GM12865 (cell line): ENCODE measurements at regions not wholly inside any gene's neighbourhood (a gene's known extent, or its start where the extent isn't known, plus 50 kb on each side); places are given as distances from the start of the nearest gene placed in this dataset.
A peak's percentile ranks its signal among the peaks of the same experiment; 100 is the strongest.

Source experiments
- DNase-seq: peaks from one replicate; pipeline ENCODE4 v3.0.0; 2010; ENCODE audit warnings: low read depth
- H3K4me3 ChIP-seq: 2 replicates; pipeline ENCODE4 v1.5.1; 2011; ENCODE audit warnings: mild to moderate bottlenecking, low read depth, low read length, control low read depth
- TF ChIP-seq, protein P1 (sequence below): IDR thresholded peaks from 2 replicates; pipeline ENCODE4 v1.5.1; 2011; ENCODE audit warnings: low read length, control low read depth, low read depth, inconsistent platforms; ENCODE audit not compliant: insufficient read depth; ENCODE audit errors: missing control alignments

DNA sequence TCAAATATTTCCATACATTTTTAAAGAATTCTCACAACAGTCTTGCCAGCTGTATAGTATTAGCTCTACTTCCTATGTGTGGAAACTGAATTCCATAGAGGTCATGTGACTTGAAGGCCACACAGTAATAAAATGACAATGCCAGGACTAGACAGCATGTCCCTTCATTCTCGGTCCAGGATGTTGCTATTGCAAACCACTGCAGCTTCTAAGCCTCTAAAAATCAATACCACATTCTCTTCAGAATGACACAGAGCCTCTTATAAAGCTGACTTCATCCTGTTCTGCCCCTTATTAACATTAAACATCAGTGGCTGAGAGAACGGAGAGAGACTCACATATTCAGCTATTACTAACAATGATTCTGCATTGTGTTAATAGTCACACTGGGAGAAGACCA, 240.3 kb upstream of the PEX5L start:
- H3K4me3 ChIP-seq = no peak overlapping the region
- no peak for DNase-seq
- TF ChIP-seq, protein P1, sequence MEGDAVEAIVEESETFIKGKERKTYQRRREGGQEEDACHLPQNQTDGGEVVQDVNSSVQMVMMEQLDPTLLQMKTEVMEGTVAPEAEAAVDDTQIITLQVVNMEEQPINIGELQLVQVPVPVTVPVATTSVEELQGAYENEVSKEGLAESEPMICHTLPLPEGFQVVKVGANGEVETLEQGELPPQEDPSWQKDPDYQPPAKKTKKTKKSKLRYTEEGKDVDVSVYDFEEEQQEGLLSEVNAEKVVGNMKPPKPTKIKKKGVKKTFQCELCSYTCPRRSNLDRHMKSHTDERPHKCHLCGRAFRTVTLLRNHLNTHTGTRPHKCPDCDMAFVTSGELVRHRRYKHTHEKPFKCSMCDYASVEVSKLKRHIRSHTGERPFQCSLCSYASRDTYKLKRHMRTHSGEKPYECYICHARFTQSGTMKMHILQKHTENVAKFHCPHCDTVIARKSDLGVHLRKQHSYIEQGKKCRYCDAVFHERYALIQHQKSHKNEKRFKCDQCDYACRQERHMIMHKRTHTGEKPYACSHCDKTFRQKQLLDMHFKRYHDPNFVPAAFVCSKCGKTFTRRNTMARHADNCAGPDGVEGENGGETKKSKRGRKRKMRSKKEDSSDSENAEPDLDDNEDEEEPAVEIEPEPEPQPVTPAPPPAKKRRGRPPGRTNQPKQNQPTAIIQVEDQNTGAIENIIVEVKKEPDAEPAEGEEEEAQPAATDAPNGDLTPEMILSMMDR = no peak

DNA sequence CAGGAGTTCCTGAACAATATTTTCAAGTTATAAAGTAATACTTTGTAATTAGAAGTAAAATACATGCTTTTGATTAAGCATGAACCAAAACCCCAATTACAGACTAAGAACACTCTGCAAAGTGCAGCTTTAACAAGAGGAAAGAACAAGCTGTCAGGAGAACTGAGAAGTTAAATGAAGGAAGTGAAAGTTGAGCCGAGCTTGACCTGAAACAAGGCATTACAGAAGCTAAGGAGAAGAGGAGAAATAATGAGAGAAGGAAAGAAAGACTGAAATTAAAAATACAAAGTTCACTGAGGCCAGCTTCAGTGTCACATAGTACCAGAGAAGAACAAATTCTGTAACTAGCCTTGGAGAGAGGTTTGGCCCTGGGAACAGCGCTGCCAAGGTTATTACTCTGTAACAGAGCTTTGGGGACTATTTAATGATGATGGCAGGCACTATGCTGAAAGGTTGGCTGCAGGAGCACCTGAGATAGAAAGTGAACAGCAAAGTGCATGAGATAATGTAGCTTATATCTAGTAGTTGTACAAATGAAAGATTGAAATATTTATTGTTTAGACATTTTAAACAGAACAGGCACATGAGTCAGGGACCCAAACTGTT, 241.9 kb upstream of the PEX5L start:
- TF ChIP-seq, protein P1 = no peak
- H3K4me3 ChIP-seq = no peak overlapping the region
- peak; percentile 63 for DNase-seq

DNA sequence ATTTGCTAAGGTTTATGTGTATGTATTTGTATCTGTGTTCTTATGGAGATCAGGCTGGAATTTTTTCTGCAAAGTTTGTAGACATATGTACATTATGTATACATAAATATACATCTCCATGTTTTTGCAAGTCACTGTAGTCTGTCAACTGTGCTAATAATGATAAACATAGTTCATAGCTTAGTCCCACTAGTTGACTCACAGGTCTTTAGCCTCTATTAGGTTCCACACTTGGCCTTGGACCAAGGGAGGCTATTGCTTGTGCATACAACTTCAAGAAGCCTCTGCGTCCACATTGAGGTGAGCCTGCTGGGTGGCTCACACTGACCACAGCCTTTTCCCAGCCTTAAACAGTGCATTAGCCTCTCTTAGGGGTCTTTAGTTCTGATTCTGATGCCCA, 243.8 kb upstream of the PEX5L start:
- DNase-seq = no peak
- TF ChIP-seq, protein P1 = no peak
- H3K4me3 ChIP-seq = no peak overlapping the region

DNA sequence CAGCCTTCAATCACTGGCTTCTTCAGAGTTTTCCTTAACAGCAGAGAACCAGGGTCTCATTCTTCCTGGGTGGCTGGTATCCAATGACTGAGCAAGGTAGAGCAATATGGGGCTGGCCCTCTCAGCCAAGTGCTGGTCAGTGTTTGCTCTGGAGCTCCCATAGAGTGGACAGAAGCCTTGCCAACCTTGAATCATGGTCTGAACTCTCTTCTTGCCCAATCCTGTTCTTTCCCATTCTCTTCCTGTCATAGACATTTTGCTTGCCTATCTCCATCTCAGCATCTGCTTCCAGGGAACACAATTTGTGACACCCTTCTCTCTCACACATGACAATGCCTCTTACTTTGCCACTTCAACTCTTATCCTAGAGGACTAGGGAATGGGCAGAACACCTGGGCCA, 245.6 kb upstream of the PEX5L start:
- DNase-seq = no peak
- TF ChIP-seq, protein P1 = no peak
- no peak overlapping the region for H3K4me3 ChIP-seq

DNA sequence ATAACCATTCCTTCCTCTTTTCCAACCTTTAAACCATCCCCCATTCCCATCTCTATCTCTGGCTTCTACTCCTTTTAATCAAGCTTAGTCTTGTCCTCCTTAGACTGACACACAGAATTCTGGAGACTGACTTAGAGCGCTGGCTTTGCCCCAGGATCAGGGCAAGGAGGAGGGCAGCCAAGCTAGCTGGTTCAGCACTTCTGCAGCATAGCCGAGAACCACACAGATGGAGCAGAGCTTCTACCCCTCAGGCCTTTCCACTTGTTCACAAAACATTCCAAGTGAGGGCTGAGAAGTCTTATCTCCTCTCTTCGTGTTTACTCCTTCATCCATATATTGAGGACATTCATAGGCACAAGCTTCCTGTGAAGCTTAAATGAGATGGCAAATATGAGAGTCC, 246.5 kb upstream of the PEX5L start:
- no peak overlapping the region for H3K4me3 ChIP-seq
- TF ChIP-seq, protein P1 = no peak
- DNase-seq = no peak

DNA sequence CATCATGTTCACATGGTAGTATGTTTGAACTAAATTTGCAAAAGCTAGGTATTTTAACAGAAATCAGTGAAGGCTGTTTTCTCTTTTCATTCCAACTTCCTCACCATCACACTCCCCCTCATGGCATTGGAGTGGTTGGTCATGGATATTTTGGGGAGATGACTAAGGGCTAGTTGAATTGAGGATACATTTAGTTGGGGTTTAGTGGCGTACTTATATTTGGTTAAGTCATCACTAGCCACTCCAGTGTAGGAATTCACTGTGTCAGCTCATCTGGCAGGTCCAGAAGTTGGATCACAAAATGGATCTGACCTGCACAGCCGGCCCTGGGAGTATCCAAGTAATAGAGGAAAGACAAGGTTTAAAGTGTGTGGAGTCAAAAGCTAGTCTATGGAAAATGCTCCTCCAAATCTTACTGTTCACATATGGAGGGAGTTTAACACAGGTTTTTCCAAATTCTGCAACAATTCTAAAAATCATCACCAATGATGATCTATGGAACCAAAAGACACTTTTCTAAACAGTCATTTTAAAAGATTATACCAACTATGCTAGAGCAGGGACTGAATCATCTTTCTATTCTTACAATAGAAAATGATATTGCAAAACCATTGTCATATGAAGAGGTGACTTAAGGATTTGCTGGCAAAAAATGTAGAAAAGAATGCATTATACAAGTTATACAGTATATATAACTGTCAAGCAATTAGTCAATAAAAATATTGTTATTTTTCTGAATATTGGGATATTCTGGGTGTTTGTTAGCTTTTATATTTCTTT, 247.8 kb upstream of the PEX5L start:
- H3K4me3 ChIP-seq = no peak overlapping the region
- TF ChIP-seq, protein P1 = no peak
- DNase-seq = no peak
